ENCODE measurements at regions not wholly inside any gene's neighbourhood (a gene's known extent, or its start where the extent isn't known, plus 50 kb on each side); places are given as distances from the start of the nearest gene placed in this dataset.

- TF ChIP-seq EZH2phosphoT487 (IDR thresholded peaks at IDR 0.05; ENCODE audit: borderline replicate concordance, low read depth) (no peak), CTCF (IDR thresholded peaks at IDR 0.05) (no peak)
These were observed 153.9 kb downstream of the CCNG2 start for GRCh38 chr4:77310931-77311330.

Measured in SK-N-SH (cell line).